22Rv1 (cell line): ENCODE measurements at regions not wholly inside any gene's neighbourhood (a gene's known extent, or its start where the extent isn't known, plus 50 kb on each side); places are given as distances from the start of the nearest gene placed in this dataset.

Source experiments
- CTCF ChIP-seq: fragments of 450-650 bp; IDR thresholded peaks from 2 replicates; pipeline ENCODE4 v1.5.1; 2017; ENCODE audit warnings: mild to moderate bottlenecking
- ZFX ChIP-seq: fragments of 450-650 bp; IDR thresholded peaks from 2 replicates; pipeline ENCODE4 v1.6.1; 2017; ENCODE audit warnings: antibody characterized with exemption, borderline replicate concordance

- TF ChIP-seq CTCF (no peak), ZFX (no peak)
Measured at GRCh38 chr15:79543097-79543496, 111.0 kb downstream of the MINAR1 start.
